B cell (primary cell): ENCODE measurements at regions not wholly inside any gene's neighbourhood (a gene's known extent, or its start where the extent isn't known, plus 50 kb on each side); places are given as distances from the start of the nearest gene placed in this dataset.

Source experiments
- EZH2 ChIP-seq: IDR thresholded peaks from 2 replicates; pipeline ENCODE4 v1.6.1; 2012; ENCODE audit warnings: borderline replicate concordance, low read depth, mild to moderate bottlenecking, moderate library complexity, low read length; ENCODE audit not compliant: insufficient read depth, poor library complexity, severe bottlenecking
- TF ChIP-seq, protein P1 (sequence below): fragments of 200-600 bp; IDR thresholded peaks from one replicate; pipeline ENCODE4 v1.8.0; 2022; ENCODE audit warnings: antibody characterized with exemption, mild to moderate bottlenecking

DNA sequence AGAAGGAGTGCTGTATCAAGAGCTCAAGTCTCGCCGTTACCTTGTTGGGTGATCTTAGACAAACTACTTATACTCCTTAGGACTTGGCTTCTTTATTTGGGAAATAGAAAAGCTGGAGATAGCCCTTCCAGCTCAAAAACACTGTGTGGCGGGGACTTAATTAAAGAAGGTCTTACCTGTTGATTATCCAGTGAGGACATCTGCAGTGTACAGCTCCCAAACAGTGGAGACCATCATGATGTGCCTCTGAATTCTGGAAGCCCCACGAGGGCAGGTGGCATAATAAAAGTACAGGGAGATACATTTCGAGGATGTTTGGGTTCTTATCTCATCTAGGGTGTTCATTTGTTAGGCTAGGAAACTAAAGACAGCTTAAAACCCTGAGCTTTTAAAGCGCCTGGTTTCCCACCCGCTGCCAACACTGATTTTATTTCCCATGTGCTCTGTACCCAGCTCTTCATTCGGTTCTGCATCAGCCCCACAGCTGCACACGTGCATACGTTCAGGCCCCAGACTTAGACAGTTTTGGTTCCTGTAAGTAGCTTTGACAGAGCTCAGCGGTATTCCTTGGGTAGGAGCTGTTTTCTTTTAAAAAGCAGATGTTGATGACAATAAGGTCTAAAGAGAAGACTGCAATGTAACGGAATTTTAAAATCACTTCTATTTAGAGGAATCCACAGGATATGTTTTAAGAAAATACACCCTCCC, 80.5 kb upstream of the SIX2 start:
- TF ChIP-seq, protein P1, sequence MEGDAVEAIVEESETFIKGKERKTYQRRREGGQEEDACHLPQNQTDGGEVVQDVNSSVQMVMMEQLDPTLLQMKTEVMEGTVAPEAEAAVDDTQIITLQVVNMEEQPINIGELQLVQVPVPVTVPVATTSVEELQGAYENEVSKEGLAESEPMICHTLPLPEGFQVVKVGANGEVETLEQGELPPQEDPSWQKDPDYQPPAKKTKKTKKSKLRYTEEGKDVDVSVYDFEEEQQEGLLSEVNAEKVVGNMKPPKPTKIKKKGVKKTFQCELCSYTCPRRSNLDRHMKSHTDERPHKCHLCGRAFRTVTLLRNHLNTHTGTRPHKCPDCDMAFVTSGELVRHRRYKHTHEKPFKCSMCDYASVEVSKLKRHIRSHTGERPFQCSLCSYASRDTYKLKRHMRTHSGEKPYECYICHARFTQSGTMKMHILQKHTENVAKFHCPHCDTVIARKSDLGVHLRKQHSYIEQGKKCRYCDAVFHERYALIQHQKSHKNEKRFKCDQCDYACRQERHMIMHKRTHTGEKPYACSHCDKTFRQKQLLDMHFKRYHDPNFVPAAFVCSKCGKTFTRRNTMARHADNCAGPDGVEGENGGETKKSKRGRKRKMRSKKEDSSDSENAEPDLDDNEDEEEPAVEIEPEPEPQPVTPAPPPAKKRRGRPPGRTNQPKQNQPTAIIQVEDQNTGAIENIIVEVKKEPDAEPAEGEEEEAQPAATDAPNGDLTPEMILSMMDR = no peak
- no peak for TF ChIP-seq EZH2
